ENCODE measurements at regions not wholly inside any gene's neighbourhood (a gene's known extent, or its start where the extent isn't known, plus 50 kb on each side); places are given as distances from the start of the nearest gene placed in this dataset.

- no peak for DNase-seq (ENCODE audit: extremely low spot score, unreplicated experiment)
- TF ChIP-seq CTCF (conservative IDR thresholded peaks at IDR 0.05): no peak
- Mint-ChIP-seq H3K27me3 (peaks cover 43% of the 10 kb centered on the region), H3K9me3 (no peaks in the 10 kb centered on the region), H3K4me3 (no peak overlapping the region), H3K4me1 (ENCODE audit: unreplicated experiment) (no peaks in the 10 kb centered on the region), H3K27ac (no peak overlapping the region), H3K36me3 (no peaks in the 10 kb centered on the region)
Observed at GRCh38 chr20:63104312-63105181, 97.8 kb upstream of the BHLHE23 start.

- Mint-ChIP-seq H3K9me3 (no peaks in the 10 kb centered on the region), H3K4me3 (no peak overlapping the region), H3K27me3 (peaks cover 34% of the 10 kb centered on the region), H3K27ac (no peak overlapping the region), H3K36me3 (no peaks in the 10 kb centered on the region), H3K4me1 (ENCODE audit: unreplicated experiment) (no peaks in the 10 kb centered on the region)
- DNase-seq (ENCODE audit: extremely low spot score, unreplicated experiment): no peak
- TF ChIP-seq CTCF (conservative IDR thresholded peaks at IDR 0.05): no peak
Observed at GRCh38 chr20:63103402-63104311, 96.9 kb upstream of the BHLHE23 start.

GRCh38 chr20:63102721-63103375, 96.1 kb upstream of the BHLHE23 start:
- no peak for TF ChIP-seq CTCF (conservative IDR thresholded peaks at IDR 0.05)
- Mint-ChIP-seq H3K9me3 (no peaks in the 10 kb centered on the region), H3K4me3 (peak overlapping the region; percentile 72), H3K36me3 (no peaks in the 10 kb centered on the region), H3K27ac (no peak overlapping the region), H3K4me1 (ENCODE audit: unreplicated experiment) (no peaks in the 10 kb centered on the region), H3K27me3 (peaks cover 30% of the 10 kb centered on the region)
- no peak for DNase-seq (ENCODE audit: extremely low spot score, unreplicated experiment)

- Mint-ChIP-seq H3K4me1 (ENCODE audit: unreplicated experiment) (no peaks in the 10 kb centered on the region), H3K9me3 (no peaks in the 10 kb centered on the region), H3K36me3 (no peaks in the 10 kb centered on the region), H3K4me3 (peak overlapping the region; percentile 85), H3K27me3 (peaks cover 28% of the 10 kb centered on the region), H3K27ac (no peak overlapping the region)
- DNase-seq (ENCODE audit: extremely low spot score, unreplicated experiment): no peak
- TF ChIP-seq CTCF (conservative IDR thresholded peaks at IDR 0.05): no peak
Observed at GRCh38 chr20:63101781-63102720, 95.3 kb upstream of the BHLHE23 start.
